HepG2 (cell line): ENCODE measurements at regions not wholly inside any gene's neighbourhood (a gene's known extent, or its start where the extent isn't known, plus 50 kb on each side); places are given as distances from the start of the nearest gene placed in this dataset.

Experiments used
- IRF2 ChIP-seq: IDR thresholded peaks from 2 replicates; pipeline ENCODE4 v1.6.1; 2018; ENCODE audit warnings: missing genetic modification reagents, missing compliant biosample characterization
- ISL2 ChIP-seq: sonication (generic); formaldehyde crosslinking; IDR thresholded peaks from 2 replicates; pipeline ENCODE4 v1.5.0; 2020; ENCODE audit warnings: missing genetic modification reagents
- JARID2 ChIP-seq: sonication (generic); formaldehyde crosslinking; IDR thresholded peaks from 2 replicates; pipeline ENCODE4 v1.8.1; 2023; ENCODE audit warnings: missing genetic modification reagents, inconsistent platforms; ENCODE audit not compliant: insufficient replicate concordance
- PLRG1 ChIP-seq: fragments of 450-650 bp; conservative IDR thresholded peaks from 2 replicates; pipeline ENCODE4 v1.6.1; 2016
- RXRB ChIP-seq: IDR thresholded peaks from 2 replicates; pipeline ENCODE4 v1.6.1; 2016; ENCODE audit warnings: borderline replicate concordance, missing genetic modification reagents, missing compliant biosample characterization
- SOX13 ChIP-seq, 3 experiments: fragments of 450-650 bp in 1 of 3; sonication (generic) in 1 of 3; formaldehyde crosslinking in 1 of 3; IDR thresholded peaks in 2 of 3; conservative IDR thresholded peaks in 1 of 3; 2 replicates each; pipeline versions ENCODE4 v1.5.0 to v1.6.1; 2016 to 2020; ENCODE audit warnings: antibody characterized with exemption in 1 of 3, mild to moderate bottlenecking in 1 of 3, missing compliant biosample characterization in 1 of 3, missing genetic modification reagents in 1 of 3, moderate library complexity in 1 of 3
- SRY ChIP-seq: sonication (generic); formaldehyde crosslinking; IDR thresholded peaks from 2 replicates; pipeline ENCODE4 v1.8.0; 2022; ENCODE audit warnings: mild to moderate bottlenecking, missing genetic modification reagents
- ZNF121 ChIP-seq: sonication (generic); formaldehyde crosslinking; IDR thresholded peaks from 2 replicates; pipeline ENCODE4 v1.5.0; 2020; ENCODE audit warnings: mild to moderate bottlenecking, missing genetic modification reagents
- ZNF598 ChIP-seq: sonication (generic); formaldehyde crosslinking; IDR thresholded peaks from 2 replicates; pipeline ENCODE4 v1.5.1; 2020; ENCODE audit warnings: mild to moderate bottlenecking, missing genetic modification reagents, borderline replicate concordance
- ZNF737 ChIP-seq: sonication (generic); formaldehyde crosslinking; IDR thresholded peaks from 2 replicates; pipeline ENCODE4 v1.5.0; 2020; ENCODE audit warnings: missing genetic modification reagents, mild to moderate bottlenecking, borderline replicate concordance
- ZZZ3 ChIP-seq: sonication (generic); formaldehyde crosslinking; IDR thresholded peaks from 2 replicates; pipeline ENCODE4 v1.4.0; 2020; ENCODE audit warnings: missing genetic modification reagents, mild to moderate bottlenecking, borderline replicate concordance
- TF ChIP-seq, protein P1 (sequence below): sonication (generic); formaldehyde crosslinking; IDR thresholded peaks from 2 replicates; pipeline ENCODE4 v1.5.1; 2020; ENCODE audit warnings: mild to moderate bottlenecking, missing genetic modification reagents
- TF ChIP-seq, protein P2 (sequence below): sonication (generic); formaldehyde crosslinking; IDR thresholded peaks from 2 replicates; pipeline ENCODE4 v1.5.0; 2020; ENCODE audit warnings: mild to moderate bottlenecking, low read depth, missing genetic modification reagents, borderline replicate concordance
- TF ChIP-seq, protein P3 (sequence below): sonication (generic); formaldehyde crosslinking; IDR thresholded peaks from 2 replicates; pipeline ENCODE4 v1.9.0; 2021; ENCODE audit warnings: mild to moderate bottlenecking, missing genetic modification reagents
- TF ChIP-seq, protein P4 (sequence below): sonication (generic); formaldehyde crosslinking; IDR thresholded peaks from 2 replicates; pipeline ENCODE4 v1.4.0; 2020; ENCODE audit warnings: missing genetic modification reagents, mild to moderate bottlenecking, borderline replicate concordance

DNA sequence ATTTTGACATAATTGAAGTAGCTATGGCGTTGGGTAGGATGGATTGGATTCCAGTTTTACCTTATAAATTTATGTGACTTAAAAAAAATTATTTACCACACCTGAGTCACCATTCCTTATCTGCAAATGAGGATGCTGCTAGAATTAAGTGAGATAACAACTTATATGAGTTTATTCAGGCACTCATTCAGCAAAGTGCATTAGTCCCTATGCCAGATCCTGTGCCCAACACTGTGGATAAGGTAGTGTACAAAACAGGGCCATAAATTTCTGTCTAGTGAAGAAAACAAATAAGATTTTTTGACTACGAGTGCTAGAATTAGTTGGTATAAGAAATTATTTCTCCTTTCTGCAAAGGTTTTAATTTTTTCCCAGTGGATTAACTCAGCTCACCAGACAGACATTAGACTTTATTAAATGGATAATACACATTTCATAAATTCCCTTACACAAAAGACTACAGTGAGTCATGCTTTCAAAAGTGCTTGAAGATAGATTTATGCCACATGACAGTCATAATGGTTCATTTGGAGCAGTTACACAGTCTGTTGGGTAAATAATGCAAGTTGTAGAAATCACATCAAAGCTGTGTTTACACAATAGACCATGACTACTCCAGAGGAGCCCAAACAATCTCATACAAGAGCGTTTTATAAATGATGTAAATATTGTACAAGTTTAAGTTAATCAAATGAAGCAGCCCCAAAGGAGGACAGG, 129.9 kb upstream of the TGFBR2 start (continued):
- TF ChIP-seq, protein P1, sequence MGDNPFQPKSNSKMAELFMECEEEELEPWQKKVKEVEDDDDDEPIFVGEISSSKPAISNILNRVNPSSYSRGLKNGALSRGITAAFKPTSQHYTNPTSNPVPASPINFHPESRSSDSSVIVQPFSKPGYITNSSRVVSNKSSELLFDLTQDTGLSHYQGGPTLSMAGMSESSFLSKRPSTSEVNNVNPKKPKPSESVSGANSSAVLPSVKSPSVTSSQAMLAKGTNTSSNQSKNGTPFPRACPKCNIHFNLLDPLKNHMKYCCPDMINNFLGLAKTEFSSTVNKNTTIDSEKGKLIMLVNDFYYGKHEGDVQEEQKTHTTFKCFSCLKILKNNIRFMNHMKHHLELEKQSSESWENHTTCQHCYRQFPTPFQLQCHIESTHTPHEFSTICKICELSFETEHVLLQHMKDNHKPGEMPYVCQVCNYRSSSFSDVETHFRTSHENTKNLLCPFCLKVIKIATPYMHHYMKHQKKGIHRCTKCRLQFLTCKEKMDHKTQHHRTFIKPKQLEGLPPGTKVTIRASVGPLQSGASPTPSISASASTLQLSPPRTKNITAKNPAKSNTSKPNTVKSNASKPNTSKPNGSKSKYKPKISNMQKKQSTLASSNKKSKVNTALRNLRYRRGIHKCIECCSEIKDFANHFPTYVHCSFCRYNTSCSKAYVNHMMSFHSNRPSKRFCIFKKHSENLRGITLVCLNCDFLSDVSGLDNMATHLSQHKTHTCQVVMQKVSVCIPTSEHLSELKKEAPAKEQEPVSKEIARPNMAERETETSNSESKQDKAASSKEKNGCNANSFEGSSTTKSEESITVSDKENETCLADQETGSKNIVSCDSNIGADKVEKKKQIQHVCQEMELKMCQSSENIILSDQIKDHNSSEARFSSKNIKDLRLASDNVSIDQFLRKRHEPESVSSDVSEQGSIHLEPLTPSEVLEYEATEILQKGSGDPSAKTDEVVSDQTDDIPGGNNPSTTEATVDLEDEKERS (CRISPR knock-in tag) = no peak
- no peak for TF ChIP-seq SRY
- 0 out of 2 replicates have a peak, but pooled peaks have one; percentile 26 for TF ChIP-seq ISL2 (CRISPR knock-in tag)
- TF ChIP-seq, protein P2, sequence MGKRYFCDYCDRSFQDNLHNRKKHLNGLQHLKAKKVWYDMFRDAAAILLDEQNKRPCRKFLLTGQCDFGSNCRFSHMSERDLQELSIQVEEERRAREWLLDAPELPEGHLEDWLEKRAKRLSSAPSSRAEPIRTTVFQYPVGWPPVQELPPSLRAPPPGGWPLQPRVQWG = no peak
- TF ChIP-seq, protein P3, sequence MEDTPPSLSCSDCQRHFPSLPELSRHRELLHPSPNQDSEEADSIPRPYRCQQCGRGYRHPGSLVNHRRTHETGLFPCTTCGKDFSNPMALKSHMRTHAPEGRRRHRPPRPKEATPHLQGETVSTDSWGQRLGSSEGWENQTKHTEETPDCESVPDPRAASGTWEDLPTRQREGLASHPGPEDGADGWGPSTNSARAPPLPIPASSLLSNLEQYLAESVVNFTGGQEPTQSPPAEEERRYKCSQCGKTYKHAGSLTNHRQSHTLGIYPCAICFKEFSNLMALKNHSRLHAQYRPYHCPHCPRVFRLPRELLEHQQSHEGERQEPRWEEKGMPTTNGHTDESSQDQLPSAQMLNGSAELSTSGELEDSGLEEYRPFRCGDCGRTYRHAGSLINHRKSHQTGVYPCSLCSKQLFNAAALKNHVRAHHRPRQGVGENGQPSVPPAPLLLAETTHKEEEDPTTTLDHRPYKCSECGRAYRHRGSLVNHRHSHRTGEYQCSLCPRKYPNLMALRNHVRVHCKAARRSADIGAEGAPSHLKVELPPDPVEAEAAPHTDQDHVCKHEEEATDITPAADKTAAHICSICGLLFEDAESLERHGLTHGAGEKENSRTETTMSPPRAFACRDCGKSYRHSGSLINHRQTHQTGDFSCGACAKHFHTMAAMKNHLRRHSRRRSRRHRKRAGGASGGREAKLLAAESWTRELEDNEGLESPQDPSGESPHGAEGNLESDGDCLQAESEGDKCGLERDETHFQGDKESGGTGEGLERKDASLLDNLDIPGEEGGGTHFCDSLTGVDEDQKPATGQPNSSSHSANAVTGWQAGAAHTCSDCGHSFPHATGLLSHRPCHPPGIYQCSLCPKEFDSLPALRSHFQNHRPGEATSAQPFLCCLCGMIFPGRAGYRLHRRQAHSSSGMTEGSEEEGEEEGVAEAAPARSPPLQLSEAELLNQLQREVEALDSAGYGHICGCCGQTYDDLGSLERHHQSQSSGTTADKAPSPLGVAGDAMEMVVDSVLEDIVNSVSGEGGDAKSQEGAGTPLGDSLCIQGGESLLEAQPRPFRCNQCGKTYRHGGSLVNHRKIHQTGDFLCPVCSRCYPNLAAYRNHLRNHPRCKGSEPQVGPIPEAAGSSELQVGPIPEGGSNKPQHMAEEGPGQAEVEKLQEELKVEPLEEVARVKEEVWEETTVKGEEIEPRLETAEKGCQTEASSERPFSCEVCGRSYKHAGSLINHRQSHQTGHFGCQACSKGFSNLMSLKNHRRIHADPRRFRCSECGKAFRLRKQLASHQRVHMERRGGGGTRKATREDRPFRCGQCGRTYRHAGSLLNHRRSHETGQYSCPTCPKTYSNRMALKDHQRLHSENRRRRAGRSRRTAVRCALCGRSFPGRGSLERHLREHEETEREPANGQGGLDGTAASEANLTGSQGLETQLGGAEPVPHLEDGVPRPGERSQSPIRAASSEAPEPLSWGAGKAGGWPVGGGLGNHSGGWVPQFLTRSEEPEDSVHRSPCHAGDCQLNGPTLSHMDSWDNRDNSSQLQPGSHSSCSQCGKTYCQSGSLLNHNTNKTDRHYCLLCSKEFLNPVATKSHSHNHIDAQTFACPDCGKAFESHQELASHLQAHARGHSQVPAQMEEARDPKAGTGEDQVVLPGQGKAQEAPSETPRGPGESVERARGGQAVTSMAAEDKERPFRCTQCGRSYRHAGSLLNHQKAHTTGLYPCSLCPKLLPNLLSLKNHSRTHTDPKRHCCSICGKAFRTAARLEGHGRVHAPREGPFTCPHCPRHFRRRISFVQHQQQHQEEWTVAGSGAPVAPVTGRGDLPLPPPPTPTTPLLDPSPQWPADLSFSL (CRISPR knock-in tag) = no peak
- no peak for TF ChIP-seq ZZZ3 (CRISPR knock-in tag)
- TF ChIP-seq ZNF737 (CRISPR knock-in tag) = no peak
- TF ChIP-seq PLRG1 = no peak
- peak; percentile 58; the same call in 1 of the 2 replicates for TF ChIP-seq RXRB (CRISPR knock-in tag)
- no peak for TF ChIP-seq IRF2 (CRISPR knock-in tag)
- no peak for TF ChIP-seq ZNF598 (CRISPR knock-in tag)
- TF ChIP-seq JARID2 (CRISPR knock-in tag) = no peak
- TF ChIP-seq ZNF121 (CRISPR knock-in tag) = no peak
- TF ChIP-seq, protein P4, sequence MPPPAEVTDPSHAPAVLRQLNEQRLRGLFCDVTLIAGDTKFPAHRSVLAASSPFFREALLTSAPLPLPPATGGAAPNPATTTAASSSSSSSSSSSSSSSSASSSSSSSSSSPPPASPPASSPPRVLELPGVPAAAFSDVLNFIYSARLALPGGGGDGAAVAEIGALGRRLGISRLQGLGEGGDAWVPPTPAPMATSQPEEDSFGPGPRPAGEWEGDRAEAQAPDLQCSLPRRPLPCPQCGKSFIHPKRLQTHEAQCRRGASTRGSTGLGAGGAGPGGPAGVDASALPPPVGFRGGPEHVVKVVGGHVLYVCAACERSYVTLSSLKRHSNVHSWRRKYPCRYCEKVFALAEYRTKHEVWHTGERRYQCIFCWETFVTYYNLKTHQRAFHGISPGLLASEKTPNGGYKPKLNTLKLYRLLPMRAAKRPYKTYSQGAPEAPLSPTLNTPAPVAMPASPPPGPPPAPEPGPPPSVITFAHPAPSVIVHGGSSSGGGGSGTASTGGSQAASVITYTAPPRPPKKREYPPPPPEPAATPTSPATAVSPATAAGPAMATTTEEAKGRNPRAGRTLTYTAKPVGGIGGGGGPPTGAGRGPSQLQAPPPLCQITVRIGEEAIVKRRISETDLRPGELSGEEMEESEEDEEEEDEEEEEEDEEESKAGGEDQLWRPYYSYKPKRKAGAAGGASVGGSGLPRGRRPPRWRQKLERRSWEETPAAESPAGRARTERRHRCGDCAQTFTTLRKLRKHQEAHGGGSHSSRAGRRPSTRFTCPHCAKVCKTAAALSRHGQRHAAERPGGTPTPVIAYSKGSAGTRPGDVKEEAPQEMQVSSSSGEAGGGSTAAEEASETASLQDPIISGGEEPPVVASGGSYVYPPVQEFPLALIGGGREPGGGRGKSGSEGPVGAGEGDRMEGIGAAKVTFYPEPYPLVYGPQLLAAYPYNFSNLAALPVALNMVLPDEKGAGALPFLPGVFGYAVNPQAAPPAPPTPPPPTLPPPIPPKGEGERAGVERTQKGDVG = no peak
- no peak for TF ChIP-seq SOX13 (IDR thresholded peaks at IDR 0.05)
- TF ChIP-seq SOX13 (CRISPR knock-in tag; conservative IDR thresholded peaks at IDR 0.05 in 1 of 2, IDR thresholded peaks at IDR 0.05 in 1 of 2) = peak in 1 of 2 experiments; percentile 72; a peak in 1 of 4 replicates
